ENCODE measurements at regions not wholly inside any gene's neighbourhood (a gene's known extent, or its start where the extent isn't known, plus 50 kb on each side); places are given as distances from the start of the nearest gene placed in this dataset.

- TF ChIP-seq CTCF (IDR thresholded peaks at IDR 0.05; ENCODE audit: low read length) = no peak
- no peak for TF ChIP-seq EZH2 (IDR thresholded peaks at IDR 0.05; ENCODE audit: borderline replicate concordance, low read length)
Observed at GRCh38 chr13:37375724-37376123, 222.8 kb downstream of the POSTN start.
